PC-9 (cell line): ENCODE measurements at regions not wholly inside any gene's neighbourhood (a gene's known extent, or its start where the extent isn't known, plus 50 kb on each side); places are given as distances from the start of the nearest gene placed in this dataset.

ENCODE experiments used
- BruUV-seq: library from RNA; stranded (reverse); fragments of 400-500 nt; replicated peaks from 2 replicates; lab custom pipeline; 2021; lab: Mats Ljungman, UMichigan
- CTCF ChIA-PET: fragments of 300-600 bp; sonication (Branson Sonifier 250); formaldehyde crosslinking; loops from one replicate; lab custom pipeline; 2022; ENCODE audit warnings: antibody characterized with exemption; lab: Charles Lee
- POLR2A ChIA-PET: fragments of 300-600 bp; sonication (Branson Sonifier 250); formaldehyde crosslinking; loops from one replicate; lab custom pipeline; 2022; ENCODE audit warnings: antibody characterized with exemption; ENCODE audit not compliant: unreplicated experiment; lab: Charles Lee
- DNase-seq, 2 experiments: peaks; one replicate each; pipeline versions ENCODE4 v3.0.0 to v3.0.0-alpha.2; 2015 to 2022; ENCODE audit warnings: mixed read lengths in 1 of 2
- H2AFZ ChIP-seq: fragments of 200-600 bp; sonication (generic); 2 replicates; pipeline ENCODE4 v1.8.1; 2017; ENCODE audit warnings: antibody characterized with exemption
- H3F3A ChIP-seq: fragments of 200-600 bp; sonication (generic); 2 replicates; pipeline ENCODE4 v1.8.1; 2017; ENCODE audit warnings: antibody characterized with exemption, mild to moderate bottlenecking, low read depth; ENCODE audit not compliant: insufficient read depth
- H3K27ac ChIP-seq: fragments of 200-600 bp; sonication (generic); 2 replicates; pipeline ENCODE4 v1.6.1; 2016; ENCODE audit warnings: mixed run types
- H3K27me3 ChIP-seq: fragments of 200-600 bp; sonication (generic); 2 replicates; pipeline ENCODE4 v1.6.1; 2016; ENCODE audit warnings: low read depth, mixed run types; ENCODE audit not compliant: insufficient read depth
- H3K36me3 ChIP-seq: fragments of 200-600 bp; sonication (generic); 2 replicates; pipeline ENCODE4 v1.6.1; 2016; ENCODE audit warnings: low read depth, mixed run types
- H3K4me1 ChIP-seq: fragments of 200-600 bp; sonication (generic); replicated peaks from 2 replicates; pipeline ENCODE4 v1.6.1; 2016; ENCODE audit warnings: mixed run types; ENCODE audit not compliant: insufficient read depth
- H3K4me2 ChIP-seq: fragments of 200-600 bp; sonication (generic); 2 replicates; pipeline ENCODE4 v1.6.1; 2017; ENCODE audit warnings: mixed run types
- H3K4me3 ChIP-seq: fragments of 200-600 bp; sonication (generic); 2 replicates; pipeline ENCODE4 v1.6.1; 2016; ENCODE audit warnings: mixed run types
- H3K79me2 ChIP-seq: fragments of 200-600 bp; sonication (generic); 2 replicates; pipeline ENCODE4 v1.6.1; 2017; ENCODE audit warnings: low read depth, mixed run types
- H3K9me2 ChIP-seq: fragments of 200-600 bp; sonication (generic); 2 replicates; pipeline ENCODE4 v1.8.1; 2017; ENCODE audit warnings: mild to moderate bottlenecking; ENCODE audit not compliant: insufficient read depth
- H3K9me3 ChIP-seq: fragments of 200-600 bp; sonication (generic); 2 replicates; pipeline ENCODE4 v1.8.1; 2016; ENCODE audit warnings: low read depth; ENCODE audit not compliant: insufficient read depth
- H4K20me1 ChIP-seq: fragments of 200-600 bp; sonication (generic); 2 replicates; pipeline ENCODE4 v1.8.1; 2017; ENCODE audit not compliant: insufficient read depth
- EZH2 ChIP-seq: fragments of 200-600 bp; sonication (generic); IDR thresholded peaks from 2 replicates; pipeline ENCODE4 v1.8.0; 2017; ENCODE audit warnings: antibody characterized with exemption, low read depth
- intact Hi-C: fragments of 100-400 bp; cut with micrococcal nuclease; formaldehyde crosslinking; loops from one replicate; pipeline ENCODE4 v1.10.0; 2022; ENCODE audit not compliant: unreplicated experiment
- TF ChIP-seq, protein P1 (sequence below): fragments of 200-600 bp; sonication (generic); conservative IDR thresholded peaks from 2 replicates; pipeline ENCODE4 v1.6.1; 2017; ENCODE audit warnings: mixed run types, antibody characterized with exemption, mild to moderate bottlenecking, moderate library complexity

DNA sequence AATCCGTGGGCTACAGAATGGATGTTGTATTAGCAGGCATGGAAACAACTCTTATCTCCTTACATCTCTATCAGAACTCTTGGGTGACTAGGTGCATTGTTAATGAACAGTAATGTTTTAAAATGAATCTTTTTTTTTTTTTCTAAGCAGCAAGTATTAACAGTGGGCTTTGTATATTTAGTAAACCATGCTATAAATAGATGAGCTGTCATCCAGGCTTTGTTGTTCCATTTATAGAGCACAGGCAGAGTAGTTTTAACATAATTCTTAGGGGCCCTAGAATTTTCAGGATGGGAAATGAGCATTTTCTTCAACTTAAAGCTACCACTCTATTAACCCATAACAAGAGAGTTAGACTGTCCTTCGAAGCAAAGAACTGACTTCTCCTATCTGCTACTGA, 233.7 kb upstream of the ADAMTSL1 start:
- Histone ChIP-seq H3K4me3 (no peak overlapping the region), H3F3A (peaks cover 18% of the 10 kb centered on the region), H3K9me2 (no peaks in the 10 kb centered on the region), H3K27me3 (no peaks in the 10 kb centered on the region), H3K4me1 (peaks cover 29% of the 10 kb centered on the region), H2AFZ (no peak overlapping the region), H3K27ac (no peak overlapping the region), H3K4me2 (no peak overlapping the region), H3K9me3 (no peaks in the 10 kb centered on the region), H3K36me3 (no peaks in the 10 kb centered on the region), H4K20me1 (no peaks in the 10 kb centered on the region), H3K79me2 (no peaks in the 10 kb centered on the region)
- DNase-seq, result no peak
- POLR2A ChIA-PET, result no interaction called here
- intact Hi-C loops, result no loop called here
- CTCF ChIA-PET, result no interaction called here
- BruUV-seq, result no TSS peak
- TF ChIP-seq, protein P1, sequence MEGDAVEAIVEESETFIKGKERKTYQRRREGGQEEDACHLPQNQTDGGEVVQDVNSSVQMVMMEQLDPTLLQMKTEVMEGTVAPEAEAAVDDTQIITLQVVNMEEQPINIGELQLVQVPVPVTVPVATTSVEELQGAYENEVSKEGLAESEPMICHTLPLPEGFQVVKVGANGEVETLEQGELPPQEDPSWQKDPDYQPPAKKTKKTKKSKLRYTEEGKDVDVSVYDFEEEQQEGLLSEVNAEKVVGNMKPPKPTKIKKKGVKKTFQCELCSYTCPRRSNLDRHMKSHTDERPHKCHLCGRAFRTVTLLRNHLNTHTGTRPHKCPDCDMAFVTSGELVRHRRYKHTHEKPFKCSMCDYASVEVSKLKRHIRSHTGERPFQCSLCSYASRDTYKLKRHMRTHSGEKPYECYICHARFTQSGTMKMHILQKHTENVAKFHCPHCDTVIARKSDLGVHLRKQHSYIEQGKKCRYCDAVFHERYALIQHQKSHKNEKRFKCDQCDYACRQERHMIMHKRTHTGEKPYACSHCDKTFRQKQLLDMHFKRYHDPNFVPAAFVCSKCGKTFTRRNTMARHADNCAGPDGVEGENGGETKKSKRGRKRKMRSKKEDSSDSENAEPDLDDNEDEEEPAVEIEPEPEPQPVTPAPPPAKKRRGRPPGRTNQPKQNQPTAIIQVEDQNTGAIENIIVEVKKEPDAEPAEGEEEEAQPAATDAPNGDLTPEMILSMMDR, result no peak
- TF ChIP-seq EZH2, result no peak

DNA sequence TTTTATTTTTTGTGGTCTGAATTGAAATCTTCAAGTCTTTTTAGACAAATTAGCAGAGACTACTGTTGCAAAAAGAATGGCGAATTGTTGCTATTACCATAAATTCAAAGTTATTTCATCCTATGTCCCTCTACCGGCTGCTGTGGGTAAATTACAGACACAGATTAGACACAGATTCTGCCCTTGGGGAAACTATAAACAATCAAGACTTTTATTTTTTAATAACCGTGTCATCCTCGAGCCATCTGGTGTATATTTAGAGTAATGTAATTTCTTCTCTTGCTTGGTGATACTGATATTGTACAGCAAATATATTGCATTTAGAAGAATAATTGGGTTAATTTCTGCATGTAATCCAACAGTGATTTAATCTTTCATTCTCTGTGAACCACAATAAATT, 228.0 kb upstream of the ADAMTSL1 start:
- POLR2A ChIA-PET, result no interaction called here
- Histone ChIP-seq H3K36me3 (no peaks in the 10 kb centered on the region), H3K9me3 (no peaks in the 10 kb centered on the region), H2AFZ (no peak overlapping the region), H3K9me2 (no peaks in the 10 kb centered on the region), H3F3A (no peaks in the 10 kb centered on the region), H3K27ac (no peak overlapping the region), H3K27me3 (no peaks in the 10 kb centered on the region), H4K20me1 (no peaks in the 10 kb centered on the region), H3K4me1 (no peaks in the 10 kb centered on the region), H3K4me2 (no peak overlapping the region), H3K79me2 (no peaks in the 10 kb centered on the region), H3K4me3 (no peak overlapping the region)
- intact Hi-C loops, result no loop called here
- no TSS peak for BruUV-seq
- no peak for DNase-seq
- TF ChIP-seq, protein P1, result no peak; the same call in 1 of the 2 replicates
- TF ChIP-seq EZH2, result no peak
- CTCF ChIA-PET, result no interaction called here

DNA sequence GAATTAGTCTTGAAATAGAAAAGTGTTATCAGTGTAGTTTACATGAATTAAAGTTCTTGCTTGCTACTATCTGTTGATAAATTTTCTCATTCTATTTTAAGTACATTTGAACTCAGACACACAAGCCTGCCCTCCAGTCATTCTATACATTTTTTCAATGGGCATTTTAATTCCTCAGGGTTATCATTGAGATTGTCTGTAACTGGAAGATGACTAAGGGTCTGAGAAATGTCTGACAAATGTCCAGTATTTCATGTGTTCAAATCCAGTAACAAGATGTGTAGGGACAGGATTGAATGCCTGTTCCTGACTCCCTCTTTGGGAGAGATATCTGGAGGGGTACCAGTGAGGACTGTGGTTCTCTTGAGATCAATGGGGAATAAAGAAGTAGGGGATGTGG, 223.9 kb upstream of the ADAMTSL1 start:
- no peak overlapping the region for H2AFZ ChIP-seq
- ChIA-PET POLR2A (no interaction called here), CTCF (no interaction called here)
- H3K4me2 ChIP-seq, result no peak overlapping the region
- H3K4me3 ChIP-seq, result no peak overlapping the region
- intact Hi-C loops, result no loop called here
- no peaks in the 10 kb centered on the region for H3K36me3 ChIP-seq
- no peaks in the 10 kb centered on the region for H3K27me3 ChIP-seq
- H3F3A ChIP-seq, result no peaks in the 10 kb centered on the region
- DNase-seq, result no peak
- no peaks in the 10 kb centered on the region for H3K9me2 ChIP-seq
- H3K27ac ChIP-seq, result no peak overlapping the region
- no TSS peak for BruUV-seq
- TF ChIP-seq EZH2, result no peak
- TF ChIP-seq, protein P1, result no peak
- H4K20me1 ChIP-seq, result no peaks in the 10 kb centered on the region
- no peaks in the 10 kb centered on the region for H3K9me3 ChIP-seq
- no peaks in the 10 kb centered on the region for H3K4me1 ChIP-seq
- no peaks in the 10 kb centered on the region for H3K79me2 ChIP-seq
